Bronchial epithelial cell (primary cell): ENCODE measurements at regions not wholly inside any gene's neighbourhood (a gene's known extent, or its start where the extent isn't known, plus 50 kb on each side); places are given as distances from the start of the nearest gene placed in this dataset.

Experiments
- DNase-seq: peaks from one replicate; pipeline ENCODE4 v3.0.0-alpha.2; 2010; ENCODE audit warnings: low read depth
- FAIRE-seq: peaks from 2 replicates; lab custom pipeline; 2011; peaks lifted over from hg19 to GRCh38; lab: Jason Lieb, UNC
- H3K27me3 ChIP-seq: 2 replicates; pipeline ENCODE4 v1.5.1; 2011; ENCODE audit warnings: low read length; ENCODE audit not compliant: control insufficient read depth, insufficient read depth
- H3K36me3 ChIP-seq: 2 replicates; pipeline ENCODE4 v1.5.1; 2011; ENCODE audit warnings: low read length; ENCODE audit not compliant: control insufficient read depth, insufficient read depth
- H3K4me3 ChIP-seq: 2 replicates; pipeline ENCODE4 v1.5.1; 2011; ENCODE audit warnings: mild to moderate bottlenecking, low read depth, low read length, control low read depth
- CTCF ChIP-seq: IDR thresholded peaks from 2 replicates; pipeline ENCODE4 v1.5.1; 2011; ENCODE audit warnings: mild to moderate bottlenecking, moderate library complexity, low read length, control low read depth, inconsistent platforms; ENCODE audit not compliant: insufficient read depth, severe bottlenecking

- no peaks in the 10 kb centered on the region for H3K36me3 ChIP-seq
- no peak for TF ChIP-seq CTCF
- no peak for DNase-seq
- H3K27me3 ChIP-seq = no peaks in the 10 kb centered on the region
- H3K4me3 ChIP-seq = no peak overlapping the region
- no peak for FAIRE-seq
Observed at GRCh38 chr13:88945793-88946192, 1274.6 kb downstream of the SLITRK5 start.

DNA sequence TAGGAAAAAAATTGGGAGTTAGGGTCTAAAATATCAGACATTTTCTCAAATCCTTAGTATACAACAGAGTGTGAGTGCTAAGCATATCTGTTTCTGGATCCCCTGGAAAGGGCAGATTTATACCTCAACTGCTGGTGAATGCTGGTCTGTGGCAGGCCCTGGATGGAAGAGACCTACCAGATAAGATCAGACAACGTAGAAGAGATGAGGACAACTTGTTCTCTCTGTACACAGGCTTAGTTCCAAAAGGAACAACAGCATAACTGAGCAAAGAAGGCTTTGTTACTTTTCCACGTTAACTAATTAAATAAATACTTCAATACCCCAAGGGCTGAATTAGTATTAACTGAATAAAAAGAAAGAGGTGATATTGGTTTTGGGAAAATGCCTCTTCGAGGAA, 1277.3 kb downstream of the SLITRK5 start:
- H3K4me3 ChIP-seq = no peak overlapping the region

DNA sequence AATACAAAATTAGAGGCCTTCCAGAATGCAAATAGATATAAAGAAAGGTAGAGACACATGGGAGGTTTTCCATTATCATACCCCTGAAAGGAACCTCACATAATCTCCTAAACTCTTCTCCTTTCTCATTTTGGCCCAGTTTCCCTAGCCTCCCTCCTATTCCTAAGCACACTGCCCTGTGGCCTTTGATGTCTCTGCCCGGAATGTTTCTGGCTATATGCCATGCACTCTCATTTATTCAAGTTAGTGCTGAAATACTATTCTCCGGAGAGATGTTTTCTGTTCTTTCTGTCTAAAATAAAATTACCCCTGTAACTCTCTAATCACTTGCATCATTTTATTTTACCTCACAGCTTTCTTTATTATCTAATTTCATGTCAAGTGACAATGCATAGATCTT, 1287.7 kb downstream of the SLITRK5 start:
- no peak for FAIRE-seq
- no peaks in the 10 kb centered on the region for H3K27me3 ChIP-seq
- DNase-seq = no peak
- no peak for TF ChIP-seq CTCF
- no peak overlapping the region for H3K4me3 ChIP-seq
- no peaks in the 10 kb centered on the region for H3K36me3 ChIP-seq

More for the DNA sequence above, 1277.3 kb downstream of the SLITRK5 start:
- no peaks in the 10 kb centered on the region for H3K36me3 ChIP-seq
- no peak for TF ChIP-seq CTCF
- DNase-seq = no peak
- FAIRE-seq = no peak
- no peaks in the 10 kb centered on the region for H3K27me3 ChIP-seq

GRCh38 chr13:88976466-88976865, 1305.3 kb downstream of the SLITRK5 start:
- no peak for TF ChIP-seq CTCF
- FAIRE-seq (no peak), DNase-seq (no peak)
- Histone ChIP-seq H3K4me3 (no peak overlapping the region), H3K27me3 (no peaks in the 10 kb centered on the region), H3K36me3 (no peaks in the 10 kb centered on the region)

DNA sequence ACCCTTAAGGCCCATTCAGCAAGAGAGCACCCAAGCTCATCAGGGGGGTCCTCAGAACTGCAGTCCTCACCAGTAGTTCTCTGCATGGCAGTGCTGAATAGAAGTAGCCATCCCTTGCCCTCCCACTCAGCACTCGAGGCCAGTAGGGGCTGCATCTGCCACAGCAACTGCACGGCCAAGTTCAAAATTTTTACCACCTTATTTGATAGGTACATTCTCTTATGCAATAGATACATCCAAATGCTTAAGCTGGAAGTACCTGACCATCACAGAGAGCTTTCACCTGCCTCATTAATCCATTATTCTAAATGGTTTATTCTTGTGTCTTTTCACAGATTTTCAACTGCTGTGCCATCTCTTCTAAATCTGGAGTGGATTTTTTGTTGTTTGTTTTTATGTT, 1307.4 kb downstream of the SLITRK5 start:
- no peaks in the 10 kb centered on the region for H3K36me3 ChIP-seq
- FAIRE-seq = no peak
- TF ChIP-seq CTCF = no peak

GRCh38 chr13:88979465-88980175, 1308.4 kb downstream of the SLITRK5 start:
- FAIRE-seq (no peak), DNase-seq (peak; percentile 39)
- Histone ChIP-seq H3K36me3 (no peaks in the 10 kb centered on the region), H3K27me3 (no peaks in the 10 kb centered on the region), H3K4me3 (no peak overlapping the region)
- TF ChIP-seq CTCF = peak; percentile 40

More for the DNA sequence above, 1307.4 kb downstream of the SLITRK5 start:
- no peak overlapping the region for H3K4me3 ChIP-seq
- no peaks in the 10 kb centered on the region for H3K27me3 ChIP-seq
- no peak for DNase-seq
